Fibroblast of skin of left quadriceps (primary cell): ENCODE measurements at regions not wholly inside any gene's neighbourhood (a gene's known extent, or its start where the extent isn't known, plus 50 kb on each side); places are given as distances from the start of the nearest gene placed in this dataset.
"Not testable (repeated sequence)": the region's sequence is repeated elsewhere in the genome, so short reads cannot be mapped to it uniquely, and the experiment has no call there.

Source experiments
- DNase-seq, 2 experiments: peaks; one replicate each; pipeline ENCODE4 v3.0.0-alpha.2; 2013; ENCODE audit warnings: low read depth in 2 of 2

GRCh38 chr10:45518741-45519140 is 144.7 kb downstream of the ALOX5 start:
- no peak for DNase-seq

GRCh38 chr10:45515630-45516029 is 141.6 kb downstream of the ALOX5 start:
- no peak for DNase-seq

GRCh38 chr10:45514291-45515270 is 140.6 kb downstream of the ALOX5 start:
- DNase-seq, result no peak

GRCh38 chr10:45513551-45513950 is 139.5 kb downstream of the ALOX5 start:
- DNase-seq, result no peak

- DNase-seq, result not testable (repeated sequence)
Measured at GRCh38 chr10:45511926-45512325, 137.9 kb downstream of the ALOX5 start.

GRCh38 chr10:45509491-45509890 is 135.5 kb downstream of the ALOX5 start:
- DNase-seq, result no peak

- peak in 1 of 2 experiments; percentile 11 for DNase-seq
Measured at GRCh38 chr10:45505311-45505710, 131.3 kb downstream of the ALOX5 start.

- no peak for DNase-seq
Measured at GRCh38 chr10:45502458-45502857, 128.4 kb downstream of the ALOX5 start.

GRCh38 chr10:45501791-45502190 is 127.8 kb downstream of the ALOX5 start:
- DNase-seq, result no peak

- no peak for DNase-seq
Measured at GRCh38 chr10:45500798-45501197, 126.8 kb downstream of the ALOX5 start.

GRCh38 chr10:45500304-45500703 is 126.3 kb downstream of the ALOX5 start:
- no peak for DNase-seq

- no peak for DNase-seq
Measured at GRCh38 chr10:45495438-45496152, 121.6 kb downstream of the ALOX5 start.
